HepG2 (cell line): ENCODE measurements at regions not wholly inside any gene's neighbourhood (a gene's known extent, or its start where the extent isn't known, plus 50 kb on each side); places are given as distances from the start of the nearest gene placed in this dataset.

ENCODE experiments used
- ATAC-seq: fragments of 200-7000 bp; cut with Tn5 transposase; 3 replicates; pipeline ENCODE4 v1.9.1; 2020; ENCODE audit warnings: mild to moderate bottlenecking, moderate library complexity
- BruUV-seq: library from RNA; stranded (reverse); fragments of 400-500 nt; replicated peaks from 2 replicates; lab custom pipeline; 2021; lab: Mats Ljungman, UMichigan
- CTCF ChIA-PET: fragments of 300-600 bp; formaldehyde crosslinking; extraction: SDS; loops from one replicate; lab custom pipeline; 2021; ENCODE audit warnings: low total read pairs, inconsistent platforms, low intra/inter-chr PET ratio; lab: Yijun Ruan, JAX
- POLR2A ChIA-PET: fragments of 350-600 bp; sonication (Branson Sonifier 250); formaldehyde crosslinking; loops from one replicate; lab custom pipeline; 2020; ENCODE audit warnings: antibody characterized with exemption, inconsistent platforms; lab: Yijun Ruan, JAX
- DNase-seq: peaks from one replicate; pipeline ENCODE4 v3.0.0-alpha.2; 2015; ENCODE audit warnings: low spot score
- FAIRE-seq: peaks from 3 replicates; lab custom pipeline; 2011; peaks lifted over from hg19 to GRCh38; lab: Jason Lieb, UNC
- H2AFZ ChIP-seq: one replicate; pipeline ENCODE4 v1.6.1; 2011; ENCODE audit warnings: low read length, inconsistent platforms
- H3K27ac ChIP-seq: fragments of 300-600 bp; 3 replicates; pipeline ENCODE4 v1.8.0; 2011; ENCODE audit warnings: mixed run types, mild to moderate bottlenecking, mixed read lengths, low read length, inconsistent platforms; ENCODE audit not compliant: insufficient read depth; ENCODE audit errors: extremely low read length
- H3K27me3 ChIP-seq, 2 experiments: fragments of 200-600 bp in 1 of 2; 2 replicates in 1 of 2; 3 replicates in 1 of 2; pipeline versions ENCODE4 v1.6.0 to v1.8.0; 2011; ENCODE audit warnings: low read length in 2 of 2, mild to moderate bottlenecking in 2 of 2, moderate library complexity in 2 of 2, inconsistent platforms in 1 of 2; ENCODE audit not compliant: insufficient read depth in 2 of 2, control insufficient read depth in 1 of 2
- H3K36me3 ChIP-seq, 2 experiments: fragments of 200-600 bp in 1 of 2; replicated peaks in 1 of 2; 2 replicates in 1 of 2; 3 replicates in 1 of 2; pipeline versions ENCODE4 v1.5.1 to v1.8.0; 2011; ENCODE audit warnings: low read length in 2 of 2, inconsistent platforms in 1 of 2; ENCODE audit not compliant: insufficient read depth in 2 of 2, control insufficient read depth in 1 of 2
- H3K4me1 ChIP-seq: 2 replicates; pipeline ENCODE4 v1.5.1; 2012; ENCODE audit warnings: low read length, inconsistent platforms; ENCODE audit not compliant: insufficient read depth
- H3K4me2 ChIP-seq: 2 replicates; pipeline ENCODE4 v1.6.0; 2011; ENCODE audit warnings: low read depth, low read length, inconsistent platforms
- H3K4me3 ChIP-seq, 3 experiments: fragments of 200-600 bp in 1 of 3; sonication (generic), shearing (Covaris generic) in 1 of 3; replicated peaks in 1 of 3; 2 replicates each; pipeline ENCODE4 v1.5.1; 2011 to 2016; ENCODE audit warnings: low read length in 3 of 3, inconsistent platforms in 2 of 3, low read depth in 2 of 3, mild to moderate bottlenecking in 2 of 3, control low read depth in 1 of 3, mixed read lengths in 1 of 3; ENCODE audit not compliant: insufficient read depth in 1 of 3
- H3K79me2 ChIP-seq: one replicate; pipeline ENCODE4 v1.6.1; 2011; ENCODE audit warnings: low read length, inconsistent platforms; ENCODE audit not compliant: insufficient read depth
- H3K9ac ChIP-seq: 2 replicates; pipeline ENCODE4 v1.6.0; 2011; ENCODE audit warnings: mild to moderate bottlenecking, low read depth, low read length, inconsistent platforms; ENCODE audit not compliant: insufficient read depth
- H3K9me3 ChIP-seq: 2 replicates; pipeline ENCODE4 v1.5.1; 2012; ENCODE audit warnings: mild to moderate bottlenecking, low read length
- H4K20me1 ChIP-seq: 2 replicates; pipeline ENCODE4 v1.6.0; 2011; ENCODE audit warnings: inconsistent platforms, mild to moderate bottlenecking, low read length, moderate library complexity; ENCODE audit not compliant: insufficient read depth
- FOSL1 ChIP-seq: sonication (generic); formaldehyde crosslinking; IDR thresholded peaks from 2 replicates; pipeline ENCODE4 v1.9.0; 2021; ENCODE audit warnings: missing genetic modification reagents, borderline replicate concordance
- HNF1A ChIP-seq, 2 experiments: sonication (generic) in 1 of 2; formaldehyde crosslinking in 1 of 2; IDR thresholded peaks; 2 replicates each; pipeline versions ENCODE4 v1.4.0 to v1.6.1; 2016 to 2020; ENCODE audit warnings: borderline replicate concordance in 1 of 2, low read depth in 1 of 2, mild to moderate bottlenecking in 1 of 2, missing genetic modification reagents in 1 of 2
- ZNF678 ChIP-seq: sonication (generic); formaldehyde crosslinking; IDR thresholded peaks from 2 replicates; pipeline ENCODE4 v1.4.0; 2020; ENCODE audit warnings: mild to moderate bottlenecking, missing genetic modification reagents
- ZNF777 ChIP-seq: sonication (generic); formaldehyde crosslinking; IDR thresholded peaks from 2 replicates; pipeline ENCODE4 v1.4.0; 2020; ENCODE audit warnings: missing genetic modification reagents
- ZNF800 ChIP-seq: sonication (generic); formaldehyde crosslinking; IDR thresholded peaks from 2 replicates; pipeline ENCODE4 v1.4.0; 2020; ENCODE audit warnings: missing genetic modification reagents
- WGBS: methylation state at CpG from one replicate; pipeline ENCODE4 v1.1.6; 2017; ENCODE audit warnings: low lambda C conversion rate; 5-methylcytosine and 5-hydroxymethylcytosine counted together
- in situ Hi-C: cut with HindIII; loops from 2 replicates; pipeline ENCODE4 v1.10.0; 2017; ENCODE audit warnings: low pct_unique_long_range_greater_than_20kb; ENCODE audit not compliant: extremely low pct_ligation_motif_present
- intact Hi-C: fragments of 100-400 bp; cut with micrococcal nuclease; formaldehyde crosslinking; loops from one replicate; pipeline ENCODE4 v1.10.0; 2022; ENCODE audit not compliant: unreplicated experiment
- TF ChIP-seq, protein P1 (sequence below): sonication (generic); formaldehyde crosslinking; IDR thresholded peaks from 2 replicates; pipeline ENCODE4 v1.8.0; 2022; ENCODE audit warnings: mild to moderate bottlenecking, missing genetic modification reagents, borderline replicate concordance

DNA sequence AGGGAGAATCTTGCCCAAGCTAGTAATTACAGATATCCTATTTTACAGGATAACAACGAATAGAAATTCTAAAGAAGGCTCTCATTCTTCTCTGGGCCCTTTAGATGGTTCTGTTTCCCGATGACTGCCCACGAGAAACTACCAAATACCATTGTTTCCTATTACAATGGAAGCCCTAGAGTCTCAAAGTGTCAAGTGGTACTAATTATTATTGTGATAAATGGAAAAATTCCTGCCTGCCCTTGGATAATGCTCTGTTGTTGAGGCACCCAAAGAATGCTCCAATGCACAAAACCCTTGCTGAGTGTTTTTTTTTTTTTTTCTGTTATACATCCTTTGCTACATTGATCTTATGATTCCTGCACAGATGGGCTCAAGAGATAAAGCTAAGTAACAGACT, 504.5 kb downstream of the XPNPEP1 start:
- Histone ChIP-seq H2AFZ (no peak overlapping the region), H3K79me2 (no peaks in the 10 kb centered on the region), H3K9ac (no peak overlapping the region), H3K4me3 (no peak overlapping the region), H3K4me1 (no peaks in the 10 kb centered on the region), H3K9me3 (no peaks in the 10 kb centered on the region), H3K4me2 (no peak overlapping the region), H3K27ac (no peak overlapping the region), H3K36me3 (no peaks in the 10 kb centered on the region), H4K20me1 (no peaks in the 10 kb centered on the region), H3K27me3 (no peaks in the 10 kb centered on the region)
- ATAC-seq: no peak
- intact Hi-C loops: no loop called here
- TF ChIP-seq FOSL1 (CRISPR knock-in tag) (no peak), HNF1A (IDR thresholded peaks at IDR 0.05; ENCODE audit: low read depth) (no peak), HNF1A (CRISPR knock-in tag; IDR thresholded peaks at IDR 0.05; ENCODE audit: borderline replicate concordance) (no peak), ZNF800 (no peak), ZNF777 (CRISPR knock-in tag) (no peak), ZNF678 (CRISPR knock-in tag) (no peak)
- TF ChIP-seq, protein P1, sequence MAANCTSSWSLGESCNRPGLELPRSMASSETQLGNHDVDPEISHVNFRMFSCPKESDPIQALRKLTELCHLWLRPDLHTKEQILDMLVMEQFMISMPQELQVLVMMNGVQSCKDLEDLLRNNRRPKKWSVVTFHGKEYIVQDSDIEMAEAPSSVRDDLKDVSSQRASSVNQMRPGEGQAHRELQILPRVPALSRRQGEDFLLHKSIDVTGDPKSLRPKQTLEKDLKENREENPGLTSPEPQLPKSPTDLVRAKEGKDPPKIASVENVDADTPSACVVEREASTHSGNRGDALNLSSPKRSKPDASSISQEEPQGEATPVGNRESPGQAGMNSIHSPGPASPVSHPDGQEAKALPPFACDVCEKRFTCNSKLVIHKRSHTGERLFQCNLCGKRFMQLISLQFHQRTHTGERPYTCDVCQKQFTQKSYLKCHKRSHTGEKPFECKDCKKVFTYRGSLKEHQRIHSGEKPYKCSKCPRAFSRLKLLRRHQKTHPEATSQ (CRISPR knock-in tag): no peak
- in situ Hi-C loops: no loop called here
- DNase-seq: no peak
- ChIA-PET CTCF (no interaction called here), POLR2A (no interaction called here)
- no peak for FAIRE-seq
- WGBS: 3% methylated on average over 3 of the region's 3 CpGs
- no TSS peak for BruUV-seq
